ENCODE measurements at regions not wholly inside any gene's neighbourhood (a gene's known extent, or its start where the extent isn't known, plus 50 kb on each side); places are given as distances from the start of the nearest gene placed in this dataset.

DNA sequence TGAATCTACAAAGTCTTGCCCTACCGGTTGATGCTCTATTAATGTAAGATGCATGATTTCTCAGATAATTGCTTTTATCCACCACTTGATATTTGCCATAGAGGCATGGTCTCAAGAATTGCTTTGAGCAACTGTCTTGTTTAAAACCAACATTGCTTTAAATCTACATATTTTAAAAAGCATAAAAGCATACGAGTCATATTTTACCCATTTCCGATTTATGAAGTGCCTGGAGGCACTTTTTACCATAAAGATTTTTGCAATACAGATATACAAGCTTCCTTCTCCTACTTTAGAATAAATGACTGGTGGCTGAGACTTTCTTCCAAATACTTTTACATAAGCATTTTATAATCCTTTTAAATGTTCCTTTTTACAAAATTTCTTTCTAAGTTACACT lies 517.6 kb downstream of the TXNL1 start:
- TF ChIP-seq, protein P1, sequence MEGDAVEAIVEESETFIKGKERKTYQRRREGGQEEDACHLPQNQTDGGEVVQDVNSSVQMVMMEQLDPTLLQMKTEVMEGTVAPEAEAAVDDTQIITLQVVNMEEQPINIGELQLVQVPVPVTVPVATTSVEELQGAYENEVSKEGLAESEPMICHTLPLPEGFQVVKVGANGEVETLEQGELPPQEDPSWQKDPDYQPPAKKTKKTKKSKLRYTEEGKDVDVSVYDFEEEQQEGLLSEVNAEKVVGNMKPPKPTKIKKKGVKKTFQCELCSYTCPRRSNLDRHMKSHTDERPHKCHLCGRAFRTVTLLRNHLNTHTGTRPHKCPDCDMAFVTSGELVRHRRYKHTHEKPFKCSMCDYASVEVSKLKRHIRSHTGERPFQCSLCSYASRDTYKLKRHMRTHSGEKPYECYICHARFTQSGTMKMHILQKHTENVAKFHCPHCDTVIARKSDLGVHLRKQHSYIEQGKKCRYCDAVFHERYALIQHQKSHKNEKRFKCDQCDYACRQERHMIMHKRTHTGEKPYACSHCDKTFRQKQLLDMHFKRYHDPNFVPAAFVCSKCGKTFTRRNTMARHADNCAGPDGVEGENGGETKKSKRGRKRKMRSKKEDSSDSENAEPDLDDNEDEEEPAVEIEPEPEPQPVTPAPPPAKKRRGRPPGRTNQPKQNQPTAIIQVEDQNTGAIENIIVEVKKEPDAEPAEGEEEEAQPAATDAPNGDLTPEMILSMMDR (IDR thresholded peaks at IDR 0.05), result no peak
- TF ChIP-seq EP300 (IDR thresholded peaks at IDR 0.05), result no peak
- TF ChIP-seq POLR2A (IDR thresholded peaks at IDR 0.05), result no peak

All from ovary (tissue), 3 donors.